GM23248 (cell line): ENCODE measurements at regions not wholly inside any gene's neighbourhood (a gene's known extent, or its start where the extent isn't known, plus 50 kb on each side); places are given as distances from the start of the nearest gene placed in this dataset.

ENCODE experiments used
- DNase-seq: peaks from one replicate; pipeline ENCODE4 v3.0.0-alpha.2; 2015
- H2AFZ ChIP-seq: fragments of 200-600 bp; sonication (generic); 2 replicates; pipeline ENCODE4 v1.6.1; 2016; ENCODE audit warnings: antibody characterized with exemption
- H3F3A ChIP-seq: fragments of 200-600 bp; sonication (generic); 2 replicates; pipeline ENCODE4 v1.6.1; 2016; ENCODE audit warnings: mild to moderate bottlenecking, antibody characterized with exemption, mixed run types; ENCODE audit not compliant: insufficient read depth
- H3K27ac ChIP-seq: fragments of 200-600 bp; sonication (generic); 2 replicates; pipeline ENCODE4 v1.5.1; 2016; ENCODE audit warnings: mild to moderate bottlenecking
- H3K27me3 ChIP-seq: fragments of 200-600 bp; sonication (generic); replicated peaks from 2 replicates; pipeline ENCODE4 v1.6.1; 2016; ENCODE audit warnings: mild to moderate bottlenecking; ENCODE audit not compliant: insufficient read depth
- H3K36me3 ChIP-seq: fragments of 200-600 bp; sonication (generic); 2 replicates; pipeline ENCODE4 v1.6.1; 2016; ENCODE audit warnings: low read depth, mild to moderate bottlenecking
- H3K4me1 ChIP-seq: fragments of 200-600 bp; sonication (generic); 2 replicates; pipeline ENCODE4 v1.6.1; 2016; ENCODE audit warnings: mild to moderate bottlenecking; ENCODE audit not compliant: insufficient read depth
- H3K4me2 ChIP-seq: fragments of 200-600 bp; sonication (generic); one replicate; pipeline ENCODE4 v1.6.1; 2016; ENCODE audit warnings: mild to moderate bottlenecking; ENCODE audit not compliant: unreplicated experiment
- H3K4me3 ChIP-seq: fragments of 200-600 bp; sonication (generic); 2 replicates; pipeline ENCODE4 v1.5.1; 2016; ENCODE audit warnings: mild to moderate bottlenecking
- H3K79me2 ChIP-seq: fragments of 200-600 bp; sonication (generic); 2 replicates; pipeline ENCODE4 v1.6.1; 2016; ENCODE audit warnings: mild to moderate bottlenecking; ENCODE audit not compliant: insufficient read depth
- H3K9ac ChIP-seq: fragments of 200-600 bp; sonication (generic); 2 replicates; pipeline ENCODE4 v1.6.1; 2016; ENCODE audit warnings: mild to moderate bottlenecking
- H3K9me2 ChIP-seq: fragments of 200-600 bp; sonication (generic); 2 replicates; pipeline ENCODE4 v1.6.1; 2016; ENCODE audit warnings: mixed run types, mild to moderate bottlenecking, moderate library complexity; ENCODE audit not compliant: insufficient read depth
- H3K9me3 ChIP-seq: fragments of 200-600 bp; sonication (generic); one replicate; pipeline ENCODE4 v1.6.1; 2017; ENCODE audit warnings: low read depth
- H4K20me1 ChIP-seq: fragments of 200-600 bp; sonication (generic); 2 replicates; pipeline ENCODE4 v1.6.0; 2016; ENCODE audit not compliant: insufficient read depth
- EZH2 ChIP-seq: fragments of 200-600 bp; sonication (generic); IDR thresholded peaks from 2 replicates; pipeline ENCODE4 v1.6.1; 2018; ENCODE audit warnings: antibody characterized with exemption, mild to moderate bottlenecking; ENCODE audit not compliant: insufficient read depth, poor library complexity, severe bottlenecking
- EZH2phosphoT487 ChIP-seq: fragments of 200-600 bp; sonication (generic); IDR thresholded peaks from 2 replicates; pipeline ENCODE4 v1.6.1; 2018; ENCODE audit warnings: antibody characterized with exemption, moderate library complexity, mild to moderate bottlenecking, low read depth; ENCODE audit not compliant: insufficient read depth
- WGBS, 2 experiments: methylation state at CpG; one replicate each; pipeline ENCODE4 v1.1.6; 2015 to 2017; ENCODE audit warnings: low lambda C conversion rate in 2 of 2, low coverage in 1 of 2; ENCODE audit errors: missing lambda C conversion rate in 2 of 2; 5-methylcytosine and 5-hydroxymethylcytosine counted together
- in situ Hi-C: fragments of 300-500 bp; cut with MboI; formaldehyde crosslinking; loops from 2 replicates; pipeline ENCODE4 v1.15.0; 2020

- in situ Hi-C loops = no loop called here
- Histone ChIP-seq H3K9me3 (no peaks in the 10 kb centered on the region), H3K4me1 (peaks cover 41% of the 10 kb centered on the region), H3K27me3 (no peaks in the 10 kb centered on the region), H3K79me2 (no peaks in the 10 kb centered on the region), H3K4me2 (no peak overlapping the region), H4K20me1 (no peaks in the 10 kb centered on the region), H3F3A (peaks cover 25% of the 10 kb centered on the region), H3K27ac (no peak overlapping the region), H3K9ac (no peak overlapping the region), H3K36me3 (no peaks in the 10 kb centered on the region), H3K9me2 (no peaks in the 10 kb centered on the region), H2AFZ (no peak overlapping the region), H3K4me3 (no peak overlapping the region)
- DNase-seq = no peak
- WGBS, 2 experiments = 90 to 96% methylated on average over 19 of the region's 21 CpGs
- TF ChIP-seq EZH2phosphoT487 = no peak
These were observed 125.0 kb downstream of the ASB7 start for GRCh38 chr15:100727291-100727851.

GRCh38 chr15:100728371-100729201, 126.2 kb downstream of the ASB7 start:
- Histone ChIP-seq H3K4me2 (no peak overlapping the region), H3K27ac (no peak overlapping the region), H3F3A (peaks cover 25% of the 10 kb centered on the region), H3K36me3 (no peaks in the 10 kb centered on the region), H3K79me2 (no peaks in the 10 kb centered on the region), H3K27me3 (no peaks in the 10 kb centered on the region), H4K20me1 (no peaks in the 10 kb centered on the region), H3K4me1 (peaks cover 41% of the 10 kb centered on the region), H3K4me3 (no peak overlapping the region), H2AFZ (no peak overlapping the region), H3K9me3 (no peaks in the 10 kb centered on the region), H3K9me2 (no peaks in the 10 kb centered on the region), H3K9ac (no peak overlapping the region)
- no peak for DNase-seq
- 94 to 96% methylated on average over 14 to 17 of the region's 17 CpGs for WGBS, 2 experiments
- TF ChIP-seq EZH2 (no peak), EZH2phosphoT487 (no peak)
- in situ Hi-C loops = no loop called here

- Histone ChIP-seq H3K9me3 (no peaks in the 10 kb centered on the region), H3K9me2 (no peaks in the 10 kb centered on the region), H3K79me2 (no peaks in the 10 kb centered on the region), H3K4me1 (peaks cover 47% of the 10 kb centered on the region), H2AFZ (no peak overlapping the region), H3K4me2 (no peak overlapping the region), H3K4me3 (no peak overlapping the region), H3K27me3 (no peaks in the 10 kb centered on the region), H3K9ac (no peak overlapping the region), H3K27ac (no peak overlapping the region), H4K20me1 (no peaks in the 10 kb centered on the region), H3F3A (peaks cover 31% of the 10 kb centered on the region), H3K36me3 (no peaks in the 10 kb centered on the region)
- DNase-seq = no peak
- WGBS, 2 experiments = 91 to 93% methylated on average over 6 of the region's 6 CpGs
- TF ChIP-seq EZH2 (no peak), EZH2phosphoT487 (no peak)
- in situ Hi-C loops = no loop called here
These were observed 127.1 kb downstream of the ASB7 start for GRCh38 chr15:100729461-100729860.

GRCh38 chr15:100730129-100730528, 127.7 kb downstream of the ASB7 start:
- TF ChIP-seq EZH2 (no peak), EZH2phosphoT487 (no peak)
- no peaks in the 10 kb centered on the region for H4K20me1 ChIP-seq
- H3K36me3 ChIP-seq = no peaks in the 10 kb centered on the region
- WGBS, 2 experiments = 80 to 81% methylated on average over 6 to 7 of the region's 7 CpGs
- peaks cover 41% of the 10 kb centered on the region for H3K4me1 ChIP-seq
- H2AFZ ChIP-seq = no peak overlapping the region
- H3K4me2 ChIP-seq = no peak overlapping the region
- H3K9me3 ChIP-seq = no peaks in the 10 kb centered on the region
- in situ Hi-C loops = no loop called here
- DNase-seq = no peak
- H3K79me2 ChIP-seq = no peaks in the 10 kb centered on the region
- H3F3A ChIP-seq = peaks cover 32% of the 10 kb centered on the region
- no peaks in the 10 kb centered on the region for H3K9me2 ChIP-seq
- H3K4me3 ChIP-seq = no peak overlapping the region
- no peak overlapping the region for H3K27ac ChIP-seq
- no peak overlapping the region for H3K9ac ChIP-seq
- H3K27me3 ChIP-seq = no peaks in the 10 kb centered on the region
